ENCODE measurements at regions not wholly inside any gene's neighbourhood (a gene's known extent, or its start where the extent isn't known, plus 50 kb on each side); places are given as distances from the start of the nearest gene placed in this dataset.

GRCh38 chr4:42817913-42818312, 74.6 kb upstream of the GRXCR1 start:
- TF ChIP-seq ZNF274 (IDR thresholded peaks at IDR 0.05; ENCODE audit: low read depth, low read length) (no peak), YY1 (IDR thresholded peaks at IDR 0.05; ENCODE audit: insufficient read depth, insufficient read length) (no peak), SUZ12 (IDR thresholded peaks at IDR 0.05; ENCODE audit: extremely low read depth, insufficient read depth, insufficient read length) (no peak)

All from NT2/D1 (cell line).